ENCODE measurements at regions not wholly inside any gene's neighbourhood (a gene's known extent, or its start where the extent isn't known, plus 50 kb on each side); places are given as distances from the start of the nearest gene placed in this dataset.

- DNase-seq = no peak
Observed at GRCh38 chr15:85986116-85986515, 93.6 kb upstream of the AGBL1 start.

- DNase-seq = no peak
Observed at GRCh38 chr15:85986741-85987140, 92.9 kb upstream of the AGBL1 start.

GRCh38 chr15:85988741-85989140 is 90.9 kb upstream of the AGBL1 start:
- no peak for DNase-seq

GRCh38 chr15:85992224-85992623 is 87.4 kb upstream of the AGBL1 start:
- no peak for DNase-seq

GRCh38 chr15:85993116-85993515 is 86.6 kb upstream of the AGBL1 start:
- no peak for DNase-seq

- DNase-seq = no peak
Observed at GRCh38 chr15:85997618-85998017, 82.1 kb upstream of the AGBL1 start.

- DNase-seq = no peak
Observed at GRCh38 chr15:85999658-86000057, 80.0 kb upstream of the AGBL1 start.

GRCh38 chr15:86001200-86001599 is 78.5 kb upstream of the AGBL1 start:
- DNase-seq = no peak

- no peak for DNase-seq
Observed at GRCh38 chr15:86002444-86002843, 77.2 kb upstream of the AGBL1 start.

GRCh38 chr15:86004061-86004460 is 75.6 kb upstream of the AGBL1 start:
- no peak for DNase-seq

GRCh38 chr15:86006546-86006945 is 73.1 kb upstream of the AGBL1 start:
- DNase-seq = no peak

GRCh38 chr15:86009727-86010126 is 69.9 kb upstream of the AGBL1 start:
- no peak for DNase-seq

GRCh38 chr15:86010398-86010797 is 69.3 kb upstream of the AGBL1 start:
- no peak for DNase-seq

GRCh38 chr15:86010891-86011290 is 68.8 kb upstream of the AGBL1 start:
- DNase-seq = no peak

GRCh38 chr15:86014016-86014415 is 65.7 kb upstream of the AGBL1 start:
- no peak for DNase-seq

GRCh38 chr15:86016750-86017149 is 62.9 kb upstream of the AGBL1 start:
- DNase-seq = no peak

GRCh38 chr15:86018679-86019078 is 61.0 kb upstream of the AGBL1 start:
- DNase-seq = no peak

- DNase-seq = no peak
Observed at GRCh38 chr15:86021281-86022264, 58.1 kb upstream of the AGBL1 start.

- no peak for DNase-seq
Observed at GRCh38 chr15:86028961-86029360, 50.7 kb upstream of the AGBL1 start.

All from stimulated activated CD8-positive, alpha-beta memory T cell treated with anti-CD3 and anti-CD28 coated beads, Interleukin-4, amount 100 ng/mL, for 48 hours (primary cell).